Suprapubic skin (tissue), 4 donors: ENCODE measurements at regions not wholly inside any gene's neighbourhood (a gene's known extent, or its start where the extent isn't known, plus 50 kb on each side); places are given as distances from the start of the nearest gene placed in this dataset.

Experiments
- CTCF ChIP-seq, 2 donors: fragments of 200-600 bp in 1 of 2; fragments of 450-650 bp in 1 of 2; sonication (generic) in 1 of 2; IDR thresholded peaks; one replicate each; pipeline ENCODE4 v1.5.1; 2016 to 2019; ENCODE audit warnings: antibody characterized with exemption in 2 of 2, mild to moderate bottlenecking in 1 of 2, moderate library complexity in 1 of 2
- EP300 ChIP-seq: sonication (generic); formaldehyde crosslinking; IDR thresholded peaks from one replicate; pipeline ENCODE4 v1.6.1; 2017; ENCODE audit warnings: antibody characterized with exemption
- POLR2A ChIP-seq, 2 donors: fragments of 450-650 bp; IDR thresholded peaks; one replicate each; pipeline ENCODE4 v1.6.1; 2017; ENCODE audit warnings: antibody characterized with exemption in 2 of 2, mild to moderate bottlenecking in 2 of 2, moderate library complexity in 2 of 2
- POLR2AphosphoS5 ChIP-seq, 3 donors: sonication (generic); formaldehyde crosslinking; IDR thresholded peaks; one replicate each; pipeline ENCODE4 v1.6.1; 2017; ENCODE audit warnings: antibody characterized with exemption in 3 of 3

- TF ChIP-seq CTCF (IDR thresholded peaks at IDR 0.05) (no peak), POLR2A (IDR thresholded peaks at IDR 0.05) (no peak), POLR2AphosphoS5 (IDR thresholded peaks at IDR 0.05) (no peak), EP300 (no peak)
These were observed 52.9 kb upstream of the PRRC2C start for GRCh38 chr1:171432473-171432872.
